HG03460 (cell line): ENCODE measurements at regions not wholly inside any gene's neighbourhood (a gene's known extent, or its start where the extent isn't known, plus 50 kb on each side); places are given as distances from the start of the nearest gene placed in this dataset.
"Not testable (repeated sequence)": the region's sequence is repeated elsewhere in the genome, so short reads cannot be mapped to it uniquely, and the experiment has no call there.

ENCODE experiments used
- ATAC-seq: cut with Tn5 transposase; IDR thresholded peaks from one replicate; pipeline ENCODE4 v1.9.1; 2021; ENCODE audit not compliant: unreplicated experiment

GRCh38 chr7:6882321-6882721 lies 56.2 kb upstream of the CCZ1B start:
- ATAC-seq, result not testable (repeated sequence)

- ATAC-seq, result not testable (repeated sequence)
These were observed 57.7 kb upstream of the CCZ1B start for GRCh38 chr7:6883756-6884155.

GRCh38 chr7:6886198-6886597 lies 60.1 kb upstream of the CCZ1B start:
- ATAC-seq, result no peak

GRCh38 chr7:6888267-6889045 lies 62.4 kb upstream of the CCZ1B start:
- ATAC-seq, result not testable (repeated sequence)

GRCh38 chr7:6889252-6889812 lies 63.3 kb upstream of the CCZ1B start:
- ATAC-seq, result no peak

- not testable (repeated sequence) for ATAC-seq
These were observed 76.0 kb upstream of the CCZ1B start for GRCh38 chr7:6902097-6902518.

- ATAC-seq, result not testable (repeated sequence)
These were observed 77.2 kb upstream of the CCZ1B start for GRCh38 chr7:6903289-6903688.

GRCh38 chr7:6903792-6904191 lies 77.7 kb upstream of the CCZ1B start:
- not testable (repeated sequence) for ATAC-seq

- ATAC-seq, result no peak
These were observed 91.2 kb upstream of the CCZ1B start for GRCh38 chr7:6917258-6917657.

GRCh38 chr7:6919169-6919568 lies 93.1 kb upstream of the CCZ1B start:
- not testable (repeated sequence) for ATAC-seq

GRCh38 chr7:6924523-6924922 lies 98.4 kb upstream of the CCZ1B start:
- ATAC-seq, result not testable (repeated sequence)

- not testable (repeated sequence) for ATAC-seq
These were observed 100.4 kb upstream of the CCZ1B start for GRCh38 chr7:6926193-6927174.

GRCh38 chr7:6927643-6928042 lies 101.6 kb upstream of the CCZ1B start:
- ATAC-seq, result not testable (repeated sequence)

- ATAC-seq, result not testable (repeated sequence)
These were observed 103.5 kb upstream of the CCZ1B start for GRCh38 chr7:6929588-6929987.

GRCh38 chr7:6930081-6930635 lies 104.1 kb upstream of the CCZ1B start:
- not testable (repeated sequence) for ATAC-seq

GRCh38 chr7:6930787-6931186 lies 104.7 kb upstream of the CCZ1B start:
- not testable (repeated sequence) for ATAC-seq

- not testable (repeated sequence) for ATAC-seq
These were observed 105.4 kb upstream of the CCZ1B start for GRCh38 chr7:6931456-6931855.

GRCh38 chr7:6933954-6934632 lies 108.0 kb upstream of the CCZ1B start:
- not testable (repeated sequence) for ATAC-seq

- no peak for ATAC-seq
These were observed 108.9 kb upstream of the CCZ1B start for GRCh38 chr7:6934981-6935380.

GRCh38 chr7:6936626-6937025 lies 110.6 kb upstream of the CCZ1B start:
- ATAC-seq, result not testable (repeated sequence)
